Smooth muscle cell (in vitro differentiated cells): ENCODE measurements at regions not wholly inside any gene's neighbourhood (a gene's known extent, or its start where the extent isn't known, plus 50 kb on each side); places are given as distances from the start of the nearest gene placed in this dataset.

Experiments
- DNase-seq: peaks from one replicate; lab custom pipeline; 2025; ENCODE audit not compliant: unreplicated experiment; lab: John Stamatoyannopoulos, UW
- H2AFZ ChIP-seq: fragments of 200-600 bp; sonication (generic); 2 replicates; pipeline ENCODE4 v1.6.0; 2016; ENCODE audit warnings: antibody characterized with exemption, low read depth, mild to moderate bottlenecking
- H3F3A ChIP-seq: fragments of 200-600 bp; sonication (generic); 2 replicates; pipeline ENCODE4 v1.6.0; 2017; ENCODE audit warnings: antibody characterized with exemption, low read depth
- H3K27ac ChIP-seq: fragments of 200-600 bp; sonication (generic); 2 replicates; pipeline ENCODE4 v1.5.1; 2016; ENCODE audit warnings: low read depth, mild to moderate bottlenecking
- H3K27me3 ChIP-seq: fragments of 200-600 bp; sonication (generic); 2 replicates; pipeline ENCODE4 v1.6.1; 2016; ENCODE audit warnings: low read depth, mild to moderate bottlenecking
- H3K36me3 ChIP-seq: fragments of 200-600 bp; sonication (generic); 2 replicates; pipeline ENCODE4 v1.5.1; 2016; ENCODE audit warnings: low read depth
- H3K4me1 ChIP-seq: fragments of 200-600 bp; sonication (generic); 2 replicates; pipeline ENCODE4 v1.5.1; 2016; ENCODE audit warnings: low read depth
- H3K4me2 ChIP-seq: fragments of 200-600 bp; sonication (generic); 2 replicates; pipeline ENCODE4 v1.6.0; 2016; ENCODE audit warnings: mild to moderate bottlenecking
- H3K4me3 ChIP-seq: fragments of 200-600 bp; sonication (generic); 2 replicates; pipeline ENCODE4 v1.5.1; 2016; ENCODE audit warnings: mild to moderate bottlenecking
- H3K79me2 ChIP-seq: fragments of 200-600 bp; sonication (generic); 2 replicates; pipeline ENCODE4 v1.6.0; 2016; ENCODE audit warnings: low read depth, mild to moderate bottlenecking
- H3K9ac ChIP-seq: fragments of 200-600 bp; sonication (generic); 2 replicates; pipeline ENCODE4 v1.6.0; 2016; ENCODE audit warnings: low read depth
- H3K9me3 ChIP-seq: fragments of 200-600 bp; sonication (generic); replicated peaks from 2 replicates; pipeline ENCODE4 v1.5.1; 2016; ENCODE audit warnings: low read depth
- H4K20me1 ChIP-seq: fragments of 200-600 bp; sonication (generic); 2 replicates; pipeline ENCODE4 v1.6.0; 2016; ENCODE audit warnings: low read depth
- WGBS: methylation state at CpG from one replicate; pipeline ENCODE4 v1.1.7; 2016; ENCODE audit warnings: low lambda C conversion rate; 5-methylcytosine and 5-hydroxymethylcytosine counted together
- TF ChIP-seq, protein P1 (sequence below): fragments of 200-600 bp; sonication (generic); IDR thresholded peaks from 2 replicates; pipeline ENCODE4 v1.5.1; 2017; ENCODE audit warnings: borderline replicate concordance, mild to moderate bottlenecking, antibody characterized with exemption; ENCODE audit not compliant: insufficient read depth, poor library complexity, severe bottlenecking

DNA sequence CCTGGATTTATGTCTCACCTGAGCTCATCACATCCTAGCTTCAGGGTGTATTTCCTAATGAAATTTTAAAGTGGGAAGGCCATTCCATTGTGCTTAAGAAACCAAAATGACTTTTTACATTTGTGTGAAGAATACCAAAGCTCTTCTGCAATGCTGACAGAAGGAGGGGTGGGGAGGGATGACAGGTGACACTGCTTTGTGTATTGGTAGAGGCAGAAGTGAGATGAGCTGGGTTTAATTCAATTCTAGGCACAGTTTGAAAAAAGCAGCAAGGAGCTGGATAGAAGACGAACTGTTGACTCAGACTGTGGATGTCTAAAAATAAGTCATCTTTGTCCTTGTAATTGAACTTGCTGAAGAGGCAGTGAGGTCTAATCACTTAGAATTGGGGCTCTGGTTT lies 710.3 kb upstream of the KIRREL3 start:
- H3F3A ChIP-seq, result no peaks in the 10 kb centered on the region
- no peaks in the 10 kb centered on the region for H3K36me3 ChIP-seq
- no peaks in the 10 kb centered on the region for H3K9me3 ChIP-seq
- H3K4me1 ChIP-seq, result no peaks in the 10 kb centered on the region
- H2AFZ ChIP-seq, result no peak overlapping the region
- H3K4me2 ChIP-seq, result no peak overlapping the region
- no peaks in the 10 kb centered on the region for H4K20me1 ChIP-seq
- WGBS, result 82% methylated on average over 1 of the region's 1 CpG
- no peak overlapping the region for H3K27ac ChIP-seq
- DNase-seq, result no peak
- H3K79me2 ChIP-seq, result no peaks in the 10 kb centered on the region
- no peak overlapping the region for H3K4me3 ChIP-seq
- no peaks in the 10 kb centered on the region for H3K27me3 ChIP-seq
- TF ChIP-seq, protein P1, sequence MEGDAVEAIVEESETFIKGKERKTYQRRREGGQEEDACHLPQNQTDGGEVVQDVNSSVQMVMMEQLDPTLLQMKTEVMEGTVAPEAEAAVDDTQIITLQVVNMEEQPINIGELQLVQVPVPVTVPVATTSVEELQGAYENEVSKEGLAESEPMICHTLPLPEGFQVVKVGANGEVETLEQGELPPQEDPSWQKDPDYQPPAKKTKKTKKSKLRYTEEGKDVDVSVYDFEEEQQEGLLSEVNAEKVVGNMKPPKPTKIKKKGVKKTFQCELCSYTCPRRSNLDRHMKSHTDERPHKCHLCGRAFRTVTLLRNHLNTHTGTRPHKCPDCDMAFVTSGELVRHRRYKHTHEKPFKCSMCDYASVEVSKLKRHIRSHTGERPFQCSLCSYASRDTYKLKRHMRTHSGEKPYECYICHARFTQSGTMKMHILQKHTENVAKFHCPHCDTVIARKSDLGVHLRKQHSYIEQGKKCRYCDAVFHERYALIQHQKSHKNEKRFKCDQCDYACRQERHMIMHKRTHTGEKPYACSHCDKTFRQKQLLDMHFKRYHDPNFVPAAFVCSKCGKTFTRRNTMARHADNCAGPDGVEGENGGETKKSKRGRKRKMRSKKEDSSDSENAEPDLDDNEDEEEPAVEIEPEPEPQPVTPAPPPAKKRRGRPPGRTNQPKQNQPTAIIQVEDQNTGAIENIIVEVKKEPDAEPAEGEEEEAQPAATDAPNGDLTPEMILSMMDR, result no peak
- no peak overlapping the region for H3K9ac ChIP-seq

DNA sequence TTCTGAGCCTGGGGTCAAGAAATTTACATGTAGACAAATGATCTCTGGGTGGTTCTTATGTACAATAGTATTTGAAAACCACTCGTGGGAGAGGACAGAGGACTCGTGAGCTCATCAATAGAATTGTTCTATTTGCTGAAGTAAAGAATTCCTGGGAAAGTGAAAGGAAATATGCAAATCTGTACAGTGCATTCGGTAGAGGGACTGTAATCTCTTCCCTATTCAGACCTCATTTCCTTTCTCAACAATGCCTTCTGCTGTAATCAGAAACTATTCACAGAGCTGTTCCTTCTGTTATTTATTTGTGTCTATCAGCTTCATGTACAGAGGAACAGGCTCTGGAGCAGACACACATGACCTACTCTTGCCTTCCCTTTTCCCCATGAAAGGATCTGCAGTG lies 709.4 kb upstream of the KIRREL3 start:
- WGBS, result 80% methylated on average over 3 of the region's 3 CpGs
- H3K36me3 ChIP-seq, result no peaks in the 10 kb centered on the region
- DNase-seq, result no peak

DNA sequence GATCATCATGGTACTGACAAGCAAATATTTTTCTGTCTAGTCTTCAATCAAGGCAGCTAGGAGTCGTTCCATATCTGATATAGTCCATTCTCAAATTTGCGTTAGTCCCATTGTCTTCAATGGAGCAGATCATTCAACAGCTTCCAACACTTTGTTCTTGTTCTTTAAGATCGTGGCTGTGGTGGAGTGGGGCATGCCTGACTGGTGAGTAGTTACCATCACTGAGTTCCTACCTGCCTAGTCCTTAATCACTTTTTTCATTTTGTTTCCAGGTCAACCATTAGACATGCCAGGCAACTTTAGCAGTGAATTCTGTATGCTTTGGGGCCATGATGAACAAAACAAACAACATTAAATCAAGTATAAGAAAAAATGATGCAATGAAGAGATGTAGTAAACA lies 693.1 kb upstream of the KIRREL3 start:
- WGBS, result 88% methylated on average over 3 of the region's 3 CpGs
- Histone ChIP-seq H3K9ac (no peak overlapping the region), H3K36me3 (no peaks in the 10 kb centered on the region), H3F3A (no peaks in the 10 kb centered on the region), H2AFZ (no peak overlapping the region), H3K79me2 (no peaks in the 10 kb centered on the region), H3K4me3 (no peak overlapping the region), H3K4me1 (no peaks in the 10 kb centered on the region), H3K27me3 (no peaks in the 10 kb centered on the region), H3K27ac (no peak overlapping the region), H3K4me2 (no peak overlapping the region), H4K20me1 (no peaks in the 10 kb centered on the region), H3K9me3 (no peaks in the 10 kb centered on the region)
- no peak for DNase-seq
- TF ChIP-seq, protein P1, result no peak

More for the DNA sequence above, 709.4 kb upstream of the KIRREL3 start:
- no peak overlapping the region for H2AFZ ChIP-seq
- no peak overlapping the region for H3K9ac ChIP-seq
- no peak overlapping the region for H3K4me2 ChIP-seq
- TF ChIP-seq, protein P1, result no peak
- no peak overlapping the region for H3K27ac ChIP-seq
- no peak overlapping the region for H3K4me3 ChIP-seq
- H4K20me1 ChIP-seq, result no peaks in the 10 kb centered on the region
- no peaks in the 10 kb centered on the region for H3K79me2 ChIP-seq
- H3K4me1 ChIP-seq, result no peaks in the 10 kb centered on the region
- no peaks in the 10 kb centered on the region for H3K27me3 ChIP-seq
- H3K9me3 ChIP-seq, result no peaks in the 10 kb centered on the region
- no peaks in the 10 kb centered on the region for H3F3A ChIP-seq

DNA sequence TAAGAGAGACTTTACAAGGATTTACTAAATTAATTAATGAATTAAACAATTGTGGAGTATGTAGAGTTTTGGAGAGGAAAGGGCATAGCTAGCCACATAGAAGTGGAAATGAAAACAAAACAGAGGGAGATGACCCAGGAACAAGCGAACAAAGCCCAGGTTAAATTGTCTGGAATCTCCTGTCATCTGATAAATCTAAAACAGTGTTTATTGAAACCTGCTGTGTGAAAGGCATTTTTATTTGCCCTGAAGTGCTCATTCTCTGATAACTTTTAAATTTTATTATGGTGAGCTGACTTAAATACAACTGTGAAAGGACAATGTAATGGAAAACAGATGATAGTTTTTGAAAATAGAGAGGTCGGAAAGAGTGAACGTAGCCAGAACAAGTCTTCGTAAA lies 682.8 kb upstream of the KIRREL3 start:
- no peak overlapping the region for H3K4me2 ChIP-seq
- TF ChIP-seq, protein P1, result no peak
- WGBS, result 89% methylated on average over 4 of the region's 4 CpGs
- no peaks in the 10 kb centered on the region for H4K20me1 ChIP-seq
- no peaks in the 10 kb centered on the region for H3K36me3 ChIP-seq
- no peak overlapping the region for H3K9ac ChIP-seq
- no peaks in the 10 kb centered on the region for H3K79me2 ChIP-seq
- H2AFZ ChIP-seq, result no peak overlapping the region
- no peaks in the 10 kb centered on the region for H3K4me1 ChIP-seq
- H3K4me3 ChIP-seq, result no peak overlapping the region
- H3K9me3 ChIP-seq, result no peaks in the 10 kb centered on the region
- no peak for DNase-seq
- no peaks in the 10 kb centered on the region for H3F3A ChIP-seq
- no peaks in the 10 kb centered on the region for H3K27me3 ChIP-seq
- H3K27ac ChIP-seq, result no peak overlapping the region
